ENCODE measurements at regions not wholly inside any gene's neighbourhood (a gene's known extent, or its start where the extent isn't known, plus 50 kb on each side); places are given as distances from the start of the nearest gene placed in this dataset.
"Not testable (repeated sequence)": the region's sequence is repeated elsewhere in the genome, so short reads cannot be mapped to it uniquely, and the experiment has no call there.

GRCh38 chr10:44752451-44753441 is 158.4 kb upstream of the TMEM72 start:
- WGBS, 2 donors = 49 to 56% methylated on average over 4 of the region's 4 CpGs
- no peak for DNase-seq

GRCh38 chr10:44754355-44754754 is 156.8 kb upstream of the TMEM72 start:
- intact Hi-C loops (cut with DNase I); H3K9me3 ChIP-seq; H3K4me3 ChIP-seq; H3K27me3 ChIP-seq; H3K27ac ChIP-seq; H3K36me3 ChIP-seq; DNase-seq; H3K4me1 ChIP-seq: not testable (repeated sequence)
- 73 to 100% methylated on average over 2 of the region's 2 CpGs for WGBS, 2 donors

More at GRCh38 chr10:44752451-44753441, 158.4 kb upstream of the TMEM72 start:
- intact Hi-C loops (cut with DNase I) = no loop called here
- Histone ChIP-seq H3K36me3 (no peaks in the 10 kb centered on the region), H3K9me3 (peaks cover 0 to 3% (median 0%) of the 10 kb centered on the region in 3 donors), H3K27ac (no peak overlapping the region), H3K27me3 (no peaks in the 10 kb centered on the region), H3K4me1 (no peaks in the 10 kb centered on the region), H3K4me3 (no peak overlapping the region)
- TF ChIP-seq CTCF (IDR thresholded peaks at IDR 0.05) (no peak), POLR2A (IDR thresholded peaks at IDR 0.05) (no peak)

- Histone ChIP-seq H3K27ac (no peak overlapping the region), H3K27me3 (no peaks in the 10 kb centered on the region), H3K9me3 (no peaks in the 10 kb centered on the region), H3K4me1 (no peaks in the 10 kb centered on the region), H3K36me3 (no peaks in the 10 kb centered on the region), H3K4me3 (no peak overlapping the region)
- DNase-seq = no peak
- WGBS, 2 donors = 76 to 89% methylated on average over 4 of the region's 4 CpGs
- intact Hi-C loops (cut with DNase I) = no loop called here
- TF ChIP-seq CTCF (IDR thresholded peaks at IDR 0.05) = no peak
- TF ChIP-seq POLR2A (IDR thresholded peaks at IDR 0.05) = no peak
These were observed 155.7 kb upstream of the TMEM72 start for GRCh38 chr10:44755481-44755880.

- Histone ChIP-seq H3K9me3 (no peaks in the 10 kb centered on the region), H3K36me3 (no peaks in the 10 kb centered on the region), H3K4me3 (no peak overlapping the region), H3K27me3 (no peaks in the 10 kb centered on the region), H3K27ac (no peak overlapping the region), H3K4me1 (no peaks in the 10 kb centered on the region)
- no peak for DNase-seq
- TF ChIP-seq CTCF (IDR thresholded peaks at IDR 0.05) (no peak), POLR2A (IDR thresholded peaks at IDR 0.05) (no peak)
- intact Hi-C loops (cut with DNase I) = no loop called here
- WGBS, 2 donors = 67 to 70% methylated on average over 5 to 6 of the region's 6 CpGs
These were observed 154.9 kb upstream of the TMEM72 start for GRCh38 chr10:44756216-44756615.

GRCh38 chr10:44757551-44758205 is 153.5 kb upstream of the TMEM72 start:
- no peak overlapping the region for H3K27ac ChIP-seq
- 71 to 88% methylated on average over 4 to 5 of the region's 5 CpGs for WGBS, 2 donors
- TF ChIP-seq CTCF (IDR thresholded peaks at IDR 0.05) = no peak
- TF ChIP-seq POLR2A (IDR thresholded peaks at IDR 0.05) = no peak
- H3K9me3 ChIP-seq = no peaks in the 10 kb centered on the region
- H3K27me3 ChIP-seq = no peaks in the 10 kb centered on the region
- H3K36me3 ChIP-seq = no peaks in the 10 kb centered on the region
- no peak overlapping the region for H3K4me3 ChIP-seq
- no peaks in the 10 kb centered on the region for H3K4me1 ChIP-seq
- no peak for DNase-seq
- intact Hi-C loops (cut with DNase I) = no loop called here

All from esophagus squamous epithelium (tissue), 5 donors.